Heart left ventricle (tissue), 16 donors: ENCODE measurements at regions not wholly inside any gene's neighbourhood (a gene's known extent, or its start where the extent isn't known, plus 50 kb on each side); places are given as distances from the start of the nearest gene placed in this dataset.
A peak's percentile ranks its signal among the peaks of the same experiment; 100 is the strongest.

Experiments used
- ATAC-seq, 4 donors: fragments of 200-7000 bp; cut with Tn5 transposase; one replicate each; pipeline ENCODE4 v1.9.1; 2020 to 2022; ENCODE audit warnings: moderate library complexity in 4 of 4, mild to moderate bottlenecking in 3 of 4, moderate number of reproducible peaks in 1 of 4
- DNase-seq, 5 donors: peaks; one replicate each; pipeline ENCODE4 v3.0.0-alpha.2; 2020
- H3K27ac ChIP-seq, 12 donors: fragments of 200-600 bp; sonication (generic) in 4 of 12; one replicate each; pipeline versions ENCODE4 v1.5.0 to v1.8.0; 2016 to 2022; ENCODE audit warnings: mild to moderate bottlenecking in 2 of 12
- H3K27me3 ChIP-seq, 9 donors: fragments of 200-600 bp; sonication (generic) in 2 of 9; one replicate each; pipeline versions ENCODE4 v1.5.1 to v1.8.0; 2016 to 2022; ENCODE audit warnings: mild to moderate bottlenecking in 3 of 9
- H3K36me3 ChIP-seq, 9 donors: fragments of 200-600 bp; sonication (generic) in 2 of 9; one replicate each; pipeline versions ENCODE4 v1.5.0 to v1.8.0; 2018 to 2022; ENCODE audit warnings: mild to moderate bottlenecking in 2 of 9
- H3K4me1 ChIP-seq, 12 donors: fragments of 200-600 bp; sonication (generic) in 4 of 12; one replicate each; pipeline versions ENCODE4 v1.5.0 to v1.8.0; 2016 to 2022; ENCODE audit warnings: mild to moderate bottlenecking in 3 of 12
- H3K4me3 ChIP-seq, 12 donors: fragments of 200-600 bp; sonication (generic) in 4 of 12; one replicate each; pipeline versions ENCODE4 v1.5.0 to v1.8.0; 2017 to 2022; ENCODE audit warnings: mild to moderate bottlenecking in 9 of 12, moderate library complexity in 4 of 12
- H3K9me3 ChIP-seq, 12 donors: fragments of 200-600 bp; sonication (generic) in 4 of 12; one replicate each; pipeline versions ENCODE4 v1.5.0 to v1.8.0; 2016 to 2022; ENCODE audit warnings: mild to moderate bottlenecking in 1 of 12
- POLR2A ChIP-seq, 2 donors: fragments of 450-650 bp; IDR thresholded peaks; one replicate each; pipeline ENCODE4 v1.6.1; 2017; ENCODE audit warnings: antibody characterized with exemption in 2 of 2, mild to moderate bottlenecking in 2 of 2, moderate library complexity in 2 of 2
- WGBS, 4 donors: extraction: QIAGEN DNeasy Blood & Tissue Kit in 2 of 4; methylation state at CpG; one replicate each; pipeline versions ENCODE4 v1.1.5 to v1.1.7; 2013 to 2018; 5-methylcytosine and 5-hydroxymethylcytosine counted together
- intact Hi-C, 10 donors: fragments of 100-400 bp; cut with DNase I; formaldehyde crosslinking; loops; one replicate each; pipeline versions ENCODE4 v1.11.1 to v1.14.2; 2022
- TF ChIP-seq, protein P1 (sequence below), 12 donors: fragments of 200-600 bp; sonication (generic) in 4 of 12; IDR thresholded peaks; one replicate each; pipeline versions ENCODE4 v1.5.0 to v1.8.0; 2018 to 2022; ENCODE audit warnings: antibody characterized with exemption in 12 of 12, mild to moderate bottlenecking in 5 of 12
- donor health status: ischemic (EF 13 %, LVEDD 7.1; RV severe dilation, severe dysfunction).
- donor health status: healthy with polysubstance abuse.
- donor health status: DM: no; HTN: yes; CAD: no.
- donor health status: DM: no; HTN: no; CAD: no.
- donor health status: ischemic (EF 25% LVEDD 6.9; RV normal size, moderate dysfunction).
- donor health status: ischemic (EF 25% LVEDD 5.7; RV mildly dilated, moderate dysfunction).
- donor health status: healthy.
- donor health status: DM: yes; HTN: yes; CAD: no.
- donor health status: ischemic (EF 35%, LVEDD 5.7; RV mildly dilated, moderate dysfunction).
- donor health status: nonischemic (EF 11% LVEDD 7.7; RV severe dilation, severe dysfunction).
- donor health status: DM: yes; HTN: yes; CAD: no.
- donor health status: PGD.
- donor health status: ischemic (EF 29% LVEDD 5.4; RV normal size, mild dysfunction).
- donor health status: nonischemic (EF 23%, LVEDD 6.1; RV moderate dilation, normal function).

DNA sequence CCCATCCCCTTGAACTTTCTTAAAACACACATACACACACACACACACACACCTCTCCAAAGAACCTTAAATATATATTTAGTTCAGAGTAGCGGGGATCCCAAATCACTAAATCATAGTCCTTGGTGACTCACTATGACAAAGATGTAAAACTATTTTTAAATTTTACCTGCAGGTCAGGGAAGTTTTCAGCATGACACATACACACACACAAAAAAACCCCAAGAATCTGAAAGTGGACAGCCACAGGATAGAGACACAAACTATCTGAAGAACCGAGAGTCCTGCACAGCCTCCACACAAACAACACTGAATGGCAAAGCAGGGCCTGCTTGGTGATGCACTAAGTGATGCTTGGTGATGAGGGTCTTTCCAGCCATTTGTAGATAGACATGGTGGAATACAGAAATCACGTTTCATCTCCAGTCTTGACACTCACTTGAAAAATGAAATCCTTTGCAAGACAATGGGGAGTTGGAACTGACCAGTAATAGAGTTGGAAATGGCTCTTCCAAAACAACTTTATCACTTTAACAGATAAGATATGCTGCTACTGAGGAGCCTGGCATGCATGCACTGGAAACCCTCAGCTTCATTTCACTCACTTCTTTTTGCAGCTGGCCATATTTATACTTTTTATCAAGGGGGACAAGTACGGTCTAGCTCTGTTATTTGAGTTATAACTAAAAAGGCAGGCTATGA lies 307.3 kb downstream of the RAPGEF2 start:
- no peak for DNase-seq
- Histone ChIP-seq H3K27ac (no peak overlapping the region), H3K4me3 (no peak overlapping the region), H3K36me3 (no peaks in the 10 kb centered on the region), H3K27me3 (no peaks in the 10 kb centered on the region), H3K9me3 (no peaks in the 10 kb centered on the region), H3K4me1 (peaks cover 0 to 15% (median 5%) of the 10 kb centered on the region in 12 donors)
- ATAC-seq: no peak
- 55 to 66% (median 62%) methylated on average over 4 of the region's 4 CpGs for WGBS, 4 donors
- intact Hi-C loops: no loop called here
- no peak for TF ChIP-seq POLR2A (IDR thresholded peaks at IDR 0.05)
- TF ChIP-seq, protein P1, sequence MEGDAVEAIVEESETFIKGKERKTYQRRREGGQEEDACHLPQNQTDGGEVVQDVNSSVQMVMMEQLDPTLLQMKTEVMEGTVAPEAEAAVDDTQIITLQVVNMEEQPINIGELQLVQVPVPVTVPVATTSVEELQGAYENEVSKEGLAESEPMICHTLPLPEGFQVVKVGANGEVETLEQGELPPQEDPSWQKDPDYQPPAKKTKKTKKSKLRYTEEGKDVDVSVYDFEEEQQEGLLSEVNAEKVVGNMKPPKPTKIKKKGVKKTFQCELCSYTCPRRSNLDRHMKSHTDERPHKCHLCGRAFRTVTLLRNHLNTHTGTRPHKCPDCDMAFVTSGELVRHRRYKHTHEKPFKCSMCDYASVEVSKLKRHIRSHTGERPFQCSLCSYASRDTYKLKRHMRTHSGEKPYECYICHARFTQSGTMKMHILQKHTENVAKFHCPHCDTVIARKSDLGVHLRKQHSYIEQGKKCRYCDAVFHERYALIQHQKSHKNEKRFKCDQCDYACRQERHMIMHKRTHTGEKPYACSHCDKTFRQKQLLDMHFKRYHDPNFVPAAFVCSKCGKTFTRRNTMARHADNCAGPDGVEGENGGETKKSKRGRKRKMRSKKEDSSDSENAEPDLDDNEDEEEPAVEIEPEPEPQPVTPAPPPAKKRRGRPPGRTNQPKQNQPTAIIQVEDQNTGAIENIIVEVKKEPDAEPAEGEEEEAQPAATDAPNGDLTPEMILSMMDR (IDR thresholded peaks at IDR 0.05): no peak

DNA sequence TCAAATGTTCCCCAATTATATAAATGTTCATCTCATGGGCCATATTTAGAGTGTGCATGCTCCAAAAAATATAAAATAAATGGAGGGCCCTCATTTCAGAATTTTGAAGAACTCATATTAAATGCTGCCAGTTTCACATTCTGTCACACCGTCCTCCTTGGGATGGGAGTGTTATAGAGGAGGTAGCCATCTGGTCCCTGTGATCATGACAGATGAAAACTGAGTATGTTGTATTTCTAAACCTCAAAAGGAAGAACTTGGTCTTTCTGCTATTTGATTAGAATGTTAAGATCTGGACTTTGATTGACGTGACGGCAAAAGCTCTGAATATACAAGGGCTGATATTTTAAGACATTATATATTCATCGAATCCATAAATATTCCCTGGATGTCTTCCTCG lies 308.0 kb downstream of the RAPGEF2 start:
- no peak overlapping the region for H3K27ac ChIP-seq
- no peak overlapping the region for H3K4me3 ChIP-seq
- H3K27me3 ChIP-seq: no peaks in the 10 kb centered on the region
- no peaks in the 10 kb centered on the region for H3K9me3 ChIP-seq
- ATAC-seq (no peak), DNase-seq (no peak)
- intact Hi-C loops: no loop called here
- no peak for TF ChIP-seq POLR2A (IDR thresholded peaks at IDR 0.05)
- TF ChIP-seq, protein P1 (IDR thresholded peaks at IDR 0.05): no peak
- peaks cover 0 to 15% (median 5%) of the 10 kb centered on the region in 12 donors for H3K4me1 ChIP-seq
- 89 to 95% (median 94%) methylated on average over 5 of the region's 5 CpGs for WGBS, 4 donors
- no peaks in the 10 kb centered on the region for H3K36me3 ChIP-seq

DNA sequence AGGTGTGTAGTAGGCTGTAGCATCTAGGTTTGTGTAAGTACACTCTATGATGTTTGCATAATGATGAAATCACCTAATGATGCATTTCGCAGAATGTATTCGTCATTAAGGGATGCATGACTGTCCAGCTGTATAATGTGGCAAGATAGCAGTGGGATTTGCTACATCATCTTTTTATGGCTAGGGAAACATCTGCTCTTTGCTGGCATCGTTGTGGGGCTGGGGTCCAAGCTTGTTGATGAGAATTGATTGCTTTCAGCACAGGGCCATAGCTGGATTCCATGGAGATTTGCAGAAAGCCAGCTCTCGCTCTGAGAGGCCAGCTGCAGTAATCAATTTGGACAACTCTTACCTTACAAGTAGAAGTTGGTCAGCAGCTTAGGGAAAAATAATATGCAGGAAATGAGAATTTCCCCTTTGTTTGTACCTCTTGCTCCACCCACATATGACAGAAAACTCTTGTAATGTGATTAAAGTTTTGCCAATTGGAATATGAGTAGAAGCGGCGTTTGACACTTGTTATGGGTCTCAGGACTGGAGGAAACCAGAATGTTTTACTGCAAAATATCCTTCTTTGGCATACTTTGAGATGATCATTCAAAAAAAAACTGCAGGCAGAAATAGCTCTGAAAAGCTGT lies 310.5 kb downstream of the RAPGEF2 start:
- DNase-seq (no peak), ATAC-seq (peak in 1 of 4 donors; percentile 39)
- Histone ChIP-seq H3K4me3 (no peak overlapping the region), H3K27ac (peak overlapping the region in 5 of 12 donors; percentile 43 to 78 (median 52)), H3K4me1 (peaks cover 0 to 24% (median 5%) of the 10 kb centered on the region in 12 donors), H3K36me3 (no peaks in the 10 kb centered on the region), H3K9me3 (peaks cover 0 to 9% (median 2%) of the 10 kb centered on the region in 12 donors), H3K27me3 (no peaks in the 10 kb centered on the region)
- no peak for TF ChIP-seq POLR2A (IDR thresholded peaks at IDR 0.05)
- TF ChIP-seq, protein P1 (IDR thresholded peaks at IDR 0.05): no peak
- WGBS, 4 donors: 63 to 72% (median 68%) methylated on average over 6 of the region's 6 CpGs
- intact Hi-C loops: no loop called here

DNA sequence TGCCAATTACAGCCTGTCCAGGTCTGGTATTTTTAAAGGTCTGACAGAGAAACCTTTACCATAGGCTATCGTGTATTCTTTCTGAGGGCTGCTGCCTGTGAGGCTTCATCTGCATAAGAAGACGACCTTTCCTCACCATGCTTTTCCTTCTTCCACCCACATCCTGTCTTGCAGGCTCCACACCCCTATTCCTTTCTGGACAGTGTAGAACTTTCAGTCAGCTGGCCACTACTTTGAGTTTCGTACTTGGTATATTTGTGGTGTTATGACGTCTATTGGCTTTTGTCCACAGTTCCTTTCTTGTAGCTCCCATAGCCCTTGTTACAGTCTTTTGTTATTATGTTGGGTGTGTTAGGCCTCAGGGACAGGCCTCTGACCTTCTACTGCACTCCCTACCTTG lies 311.4 kb downstream of the RAPGEF2 start:
- Histone ChIP-seq H3K27me3 (no peaks in the 10 kb centered on the region), H3K4me1 (peaks cover 0 to 24% (median 5%) of the 10 kb centered on the region in 12 donors), H3K4me3 (no peak overlapping the region), H3K9me3 (peaks cover 0 to 10% (median 2%) of the 10 kb centered on the region in 12 donors), H3K36me3 (no peaks in the 10 kb centered on the region), H3K27ac (peak overlapping the region in 7 of 12 donors; percentile 6 to 88 (median 75))
- 64 to 73% (median 66%) methylated on average over 4 of the region's 4 CpGs for WGBS, 4 donors
- ATAC-seq: peak; percentile 55 to 92 (median 71)
- DNase-seq: peak in 1 of 5 donors; percentile 21
- TF ChIP-seq, protein P1 (IDR thresholded peaks at IDR 0.05): no peak
- no peak for TF ChIP-seq POLR2A (IDR thresholded peaks at IDR 0.05)
- intact Hi-C loops: no loop called here
